SK-N-SH (cell line): ENCODE measurements at regions not wholly inside any gene's neighbourhood (a gene's known extent, or its start where the extent isn't known, plus 50 kb on each side); places are given as distances from the start of the nearest gene placed in this dataset.

Source experiments
- CTCF ChIA-PET: fragments of 300-600, 350-600 bp; formaldehyde crosslinking; extraction: SDS; loops from one replicate; lab custom pipeline; 2021; lab: Yijun Ruan, JAX
- POLR2A ChIA-PET: fragments of 350-600 bp; sonication (Branson Sonifier 250); formaldehyde crosslinking; extraction: SDS; loops from one replicate; lab custom pipeline; 2020; ENCODE audit warnings: antibody characterized with exemption, inconsistent platforms; lab: Yijun Ruan, JAX
- DNase-seq: peaks from one replicate; pipeline ENCODE4 v3.0.0; 2012
- H2AFZ ChIP-seq: fragments of 200-600 bp; sonication (generic); 2 replicates; pipeline ENCODE4 v1.8.1; 2016; ENCODE audit warnings: antibody characterized with exemption, mild to moderate bottlenecking, low read depth
- H3F3A ChIP-seq: fragments of 200-600 bp; sonication (generic); replicated peaks from 2 replicates; pipeline ENCODE3; 2016; ENCODE audit warnings: antibody characterized with exemption, mild to moderate bottlenecking; ENCODE audit not compliant: insufficient read depth
- H3K27ac ChIP-seq, 2 experiments: fragments of 200-500 bp in 1 of 2; fragments of 200-600 bp in 1 of 2; sonication (Bioruptor generic) in 1 of 2; sonication (generic), shearing (Covaris generic) in 1 of 2; 2 replicates each; pipeline versions ENCODE4 v1.5.1 to v1.6.1; 2014 to 2016; ENCODE audit warnings: low read depth in 2 of 2, inconsistent platforms in 1 of 2, low read length in 1 of 2, mild to moderate bottlenecking in 1 of 2, mixed read lengths in 1 of 2
- H3K27me3 ChIP-seq: fragments of 200-600 bp; sonication (generic), shearing (Covaris generic); 2 replicates; pipeline ENCODE4 v1.6.1; 2016; ENCODE audit warnings: mixed run types; ENCODE audit not compliant: insufficient read depth
- H3K36me3 ChIP-seq, 2 experiments: fragments of 200-500 bp in 1 of 2; fragments of 200-600 bp in 1 of 2; sonication (Bioruptor generic) in 1 of 2; sonication (generic) in 1 of 2; replicated peaks in 1 of 2; 2 replicates each; pipeline versions ENCODE3 to v1.5.1; 2014 to 2016; ENCODE audit warnings: low read length in 1 of 2, mild to moderate bottlenecking in 1 of 2; ENCODE audit not compliant: insufficient read depth in 2 of 2, control insufficient read depth in 1 of 2
- H3K4me1 ChIP-seq, 2 experiments: fragments of 200-500 bp in 1 of 2; fragments of 200-600 bp in 1 of 2; sonication (Bioruptor generic) in 1 of 2; sonication (generic), shearing (Covaris generic) in 1 of 2; 2 replicates each; pipeline versions ENCODE4 v1.5.1 to v1.6.1; 2014 to 2016; ENCODE audit warnings: low read depth in 1 of 2, low read length in 1 of 2, mixed run types in 1 of 2; ENCODE audit not compliant: insufficient read depth in 2 of 2, control insufficient read depth in 1 of 2
- H3K4me2 ChIP-seq: fragments of 200-600 bp; sonication (generic), shearing (Covaris generic); 2 replicates; pipeline ENCODE4 v1.6.1; 2017; ENCODE audit warnings: mixed run types
- H3K4me3 ChIP-seq, 2 experiments: fragments of 200-500 bp in 1 of 2; fragments of 200-600 bp in 1 of 2; sonication (Bioruptor generic) in 1 of 2; sonication (generic), shearing (Covaris generic) in 1 of 2; 2 replicates each; pipeline versions ENCODE4 v1.5.1 to v1.8.1; 2014 to 2016; ENCODE audit warnings: low read depth in 2 of 2, inconsistent platforms in 1 of 2, low read length in 1 of 2, mild to moderate bottlenecking in 1 of 2, mixed read lengths in 1 of 2, moderate library complexity in 1 of 2
- H3K79me2 ChIP-seq: fragments of 200-600 bp; sonication (generic); 2 replicates; pipeline ENCODE4 v1.8.1; 2017; ENCODE audit warnings: mild to moderate bottlenecking; ENCODE audit not compliant: insufficient read depth
- H3K9ac ChIP-seq: fragments of 200-600 bp; sonication (generic); 2 replicates; pipeline ENCODE4 v1.6.1; 2017; ENCODE audit warnings: mixed run types
- H3K9me2 ChIP-seq: fragments of 200-600 bp; sonication (generic); 2 replicates; pipeline ENCODE4 v1.6.1; 2017; ENCODE audit warnings: mixed run types
- H3K9me3 ChIP-seq: fragments of 200-600 bp; sonication (generic); 2 replicates; pipeline ENCODE4 v1.6.1; 2017; ENCODE audit warnings: mixed run types, mild to moderate bottlenecking, moderate library complexity
- H4K20me1 ChIP-seq: fragments of 200-600 bp; sonication (generic); 2 replicates; pipeline ENCODE4 v1.6.1; 2017; ENCODE audit warnings: mild to moderate bottlenecking, mixed run types; ENCODE audit not compliant: insufficient read depth
- EZH2phosphoT487 ChIP-seq: fragments of 200-600 bp; sonication (generic); IDR thresholded peaks from 2 replicates; pipeline ENCODE4 v1.6.1; 2017; ENCODE audit warnings: low read depth, mixed run types, mild to moderate bottlenecking, antibody characterized with exemption, moderate library complexity, borderline replicate concordance
- FOSL2 ChIP-seq: IDR thresholded peaks from 2 replicates; pipeline ENCODE4 v1.4.0; 2012; ENCODE audit warnings: low read depth, mild to moderate bottlenecking, moderate library complexity, borderline replicate concordance
- FOXJ3 ChIP-seq: sonication (generic); formaldehyde crosslinking; IDR thresholded peaks from 2 replicates; pipeline ENCODE4 v1.5.1; 2020; ENCODE audit warnings: mild to moderate bottlenecking, missing genetic modification reagents
- FOXM1 ChIP-seq: IDR thresholded peaks from 2 replicates; pipeline ENCODE4 v1.4.0; 2012; ENCODE audit warnings: low read depth, mild to moderate bottlenecking
- GABPA ChIP-seq: IDR thresholded peaks from 2 replicates; pipeline ENCODE4 v1.4.0; 2012; ENCODE audit warnings: low read depth, mild to moderate bottlenecking
- GATA2 ChIP-seq: sonication (generic); formaldehyde crosslinking; IDR thresholded peaks from 2 replicates; pipeline ENCODE4 v1.5.0; 2020; ENCODE audit warnings: mild to moderate bottlenecking, missing genetic modification reagents
- IRF3 ChIP-seq: fragments of 150-350 bp; IDR thresholded peaks from 2 replicates; pipeline ENCODE4 v1.6.1; 2016; ENCODE audit warnings: mild to moderate bottlenecking, low read depth, low read length
- JUND ChIP-seq: IDR thresholded peaks from 2 replicates; pipeline ENCODE4 v1.4.0; 2012
- MAX ChIP-seq: IDR thresholded peaks from 2 replicates; pipeline ENCODE4 v1.4.0; 2012; ENCODE audit warnings: low read depth
- MEF2A ChIP-seq: IDR thresholded peaks from 2 replicates; pipeline ENCODE4 v1.4.0; 2012; ENCODE audit warnings: low read depth, borderline replicate concordance
- MXI1 ChIP-seq: IDR thresholded peaks from 2 replicates; pipeline ENCODE4 v1.6.1; 2012; ENCODE audit warnings: mild to moderate bottlenecking, low read depth, low read length, improper control_type of control experiment
- NFIC ChIP-seq: IDR thresholded peaks from 2 replicates; pipeline ENCODE4 v1.4.0; 2012; ENCODE audit warnings: borderline replicate concordance
- RAD21 ChIP-seq: IDR thresholded peaks from 2 replicates; pipeline ENCODE4 v1.6.1; 2012; ENCODE audit warnings: mild to moderate bottlenecking, low read length
- REST ChIP-seq: IDR thresholded peaks from 2 replicates; pipeline ENCODE4 v1.6.1; 2012; ENCODE audit warnings: mild to moderate bottlenecking, low read depth, low read length, moderate library complexity
- RFX5 ChIP-seq: IDR thresholded peaks from 2 replicates; pipeline ENCODE4 v1.6.1; 2012; ENCODE audit warnings: mild to moderate bottlenecking, improper control_type of control experiment, low read length
- RXRA ChIP-seq: IDR thresholded peaks from 2 replicates; pipeline ENCODE4 v1.4.0; 2012; ENCODE audit warnings: low read depth, mild to moderate bottlenecking, borderline replicate concordance
- SIN3A ChIP-seq: IDR thresholded peaks from 2 replicates; pipeline ENCODE4 v1.6.1; 2012; ENCODE audit warnings: low read depth, mild to moderate bottlenecking, low read length, moderate library complexity, borderline replicate concordance
- TEAD4 ChIP-seq: IDR thresholded peaks from 2 replicates; pipeline ENCODE4 v1.4.0; 2012; ENCODE audit warnings: mild to moderate bottlenecking, borderline replicate concordance; ENCODE audit not compliant: insufficient read depth
- USF1 ChIP-seq: IDR thresholded peaks from 2 replicates; pipeline ENCODE4 v1.4.0; 2012; ENCODE audit warnings: low read depth, borderline replicate concordance
- ZBTB33 ChIP-seq: IDR thresholded peaks from 2 replicates; pipeline ENCODE4 v1.4.0; 2012; ENCODE audit warnings: low read depth, borderline replicate concordance
- WGBS: methylation state at CpG from one replicate; pipeline ENCODE4 v1.1.6; 2017; ENCODE audit warnings: low lambda C conversion rate; 5-methylcytosine and 5-hydroxymethylcytosine counted together

- no peaks in the 10 kb centered on the region for H3K9me3 ChIP-seq
- no peak for TF ChIP-seq FOXJ3 (CRISPR knock-in tag)
- no peak for TF ChIP-seq NFIC
- no peak for TF ChIP-seq SIN3A
- TF ChIP-seq REST, result no peak
- no peak for TF ChIP-seq IRF3
- no peak for TF ChIP-seq EZH2phosphoT487
- TF ChIP-seq ZBTB33, result no peak
- TF ChIP-seq USF1, result no peak
- TF ChIP-seq FOXM1, result no peak
- no peak for TF ChIP-seq RFX5
- TF ChIP-seq MXI1, result no peak
- TF ChIP-seq MEF2A, result no peak
- TF ChIP-seq RAD21, result no peak
- TF ChIP-seq GABPA, result no peak
- TF ChIP-seq MAX, result no peak
- no peak for TF ChIP-seq FOSL2
- TF ChIP-seq GATA2 (CRISPR knock-in tag), result no peak
- TF ChIP-seq JUND, result no peak
- no peak for TF ChIP-seq TEAD4
- no peak for TF ChIP-seq RXRA
- TF ChIP-seq, all 33 proteins: peak for 0
- no peak overlapping the region for H3K4me2 ChIP-seq
- no peaks in the 10 kb centered on the region for H3K79me2 ChIP-seq
- H3K9me2 ChIP-seq, result no peaks in the 10 kb centered on the region
- WGBS, result 10% methylated on average over 2 of the region's 2 CpGs
- no peaks in the 10 kb centered on the region for H4K20me1 ChIP-seq
- H3K27me3 ChIP-seq, result no peaks in the 10 kb centered on the region
- POLR2A ChIA-PET, result no interaction called here
- H3K4me1 ChIP-seq, result no peaks in the 10 kb centered on the region
- H3K9ac ChIP-seq, result no peak overlapping the region
- no peak overlapping the region for H3K4me3 ChIP-seq
- no peaks in the 10 kb centered on the region for H3K36me3 ChIP-seq
- H3F3A ChIP-seq, result no peaks in the 10 kb centered on the region
- no peak overlapping the region for H3K27ac ChIP-seq
- DNase-seq, result no peak
- CTCF ChIA-PET, result interaction anchor here (2.3 kb wide), 1 partner anchor 17 kb away, joined by 5 read pairs; no protein-coding TSS in a partner anchor
- H2AFZ ChIP-seq, result no peak overlapping the region
Observed at GRCh38 chr14:37857774-37858266, 262.4 kb downstream of the TTC6 start.
